ENCODE measurements at regions not wholly inside any gene's neighbourhood (a gene's known extent, or its start where the extent isn't known, plus 50 kb on each side); places are given as distances from the start of the nearest gene placed in this dataset.

DNA sequence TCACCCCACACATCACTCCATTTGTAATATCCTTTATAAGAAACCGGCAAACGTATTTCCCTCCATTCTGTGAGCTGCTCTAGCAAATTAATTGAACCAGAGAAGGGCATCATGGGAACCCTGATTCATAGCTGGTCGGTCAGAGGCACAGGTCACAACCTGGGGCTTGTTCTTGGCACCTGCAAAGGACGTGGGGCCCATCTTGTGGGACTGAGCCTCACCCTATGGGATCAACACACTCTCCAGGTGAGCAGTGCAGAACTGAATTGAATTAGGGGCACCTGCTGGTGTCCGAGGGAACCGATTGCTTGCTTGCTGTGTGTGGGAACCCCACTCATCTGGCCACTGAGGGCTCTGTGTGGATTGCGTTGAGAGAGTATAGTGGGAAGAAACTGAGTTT is 145.3 kb downstream of the CTTN start:
- TF ChIP-seq, protein P1, sequence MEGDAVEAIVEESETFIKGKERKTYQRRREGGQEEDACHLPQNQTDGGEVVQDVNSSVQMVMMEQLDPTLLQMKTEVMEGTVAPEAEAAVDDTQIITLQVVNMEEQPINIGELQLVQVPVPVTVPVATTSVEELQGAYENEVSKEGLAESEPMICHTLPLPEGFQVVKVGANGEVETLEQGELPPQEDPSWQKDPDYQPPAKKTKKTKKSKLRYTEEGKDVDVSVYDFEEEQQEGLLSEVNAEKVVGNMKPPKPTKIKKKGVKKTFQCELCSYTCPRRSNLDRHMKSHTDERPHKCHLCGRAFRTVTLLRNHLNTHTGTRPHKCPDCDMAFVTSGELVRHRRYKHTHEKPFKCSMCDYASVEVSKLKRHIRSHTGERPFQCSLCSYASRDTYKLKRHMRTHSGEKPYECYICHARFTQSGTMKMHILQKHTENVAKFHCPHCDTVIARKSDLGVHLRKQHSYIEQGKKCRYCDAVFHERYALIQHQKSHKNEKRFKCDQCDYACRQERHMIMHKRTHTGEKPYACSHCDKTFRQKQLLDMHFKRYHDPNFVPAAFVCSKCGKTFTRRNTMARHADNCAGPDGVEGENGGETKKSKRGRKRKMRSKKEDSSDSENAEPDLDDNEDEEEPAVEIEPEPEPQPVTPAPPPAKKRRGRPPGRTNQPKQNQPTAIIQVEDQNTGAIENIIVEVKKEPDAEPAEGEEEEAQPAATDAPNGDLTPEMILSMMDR (IDR thresholded peaks at IDR 0.05) = no peak
- TF ChIP-seq POLR2A (IDR thresholded peaks at IDR 0.05) (no peak), EP300 (IDR thresholded peaks at IDR 0.05) (no peak)

Measured in ovary (tissue), 3 donors.